PC-9 (cell line): ENCODE measurements at regions not wholly inside any gene's neighbourhood (a gene's known extent, or its start where the extent isn't known, plus 50 kb on each side); places are given as distances from the start of the nearest gene placed in this dataset.

Experiments
- BruUV-seq: library from RNA; stranded (reverse); fragments of 400-500 nt; replicated peaks from 2 replicates; lab custom pipeline; 2021; lab: Mats Ljungman, UMichigan
- CTCF ChIA-PET: fragments of 300-600 bp; sonication (Branson Sonifier 250); formaldehyde crosslinking; loops from one replicate; lab custom pipeline; 2022; ENCODE audit warnings: antibody characterized with exemption; lab: Charles Lee
- POLR2A ChIA-PET: fragments of 300-600 bp; sonication (Branson Sonifier 250); formaldehyde crosslinking; loops from one replicate; lab custom pipeline; 2022; ENCODE audit warnings: antibody characterized with exemption; ENCODE audit not compliant: unreplicated experiment; lab: Charles Lee
- DNase-seq, 2 experiments: peaks; one replicate each; pipeline versions ENCODE4 v3.0.0 to v3.0.0-alpha.2; 2015 to 2022; ENCODE audit warnings: mixed read lengths in 1 of 2
- H2AFZ ChIP-seq: fragments of 200-600 bp; sonication (generic); 2 replicates; pipeline ENCODE4 v1.8.1; 2017; ENCODE audit warnings: antibody characterized with exemption
- H3F3A ChIP-seq: fragments of 200-600 bp; sonication (generic); 2 replicates; pipeline ENCODE4 v1.8.1; 2017; ENCODE audit warnings: antibody characterized with exemption, mild to moderate bottlenecking, low read depth; ENCODE audit not compliant: insufficient read depth
- H3K27ac ChIP-seq: fragments of 200-600 bp; sonication (generic); 2 replicates; pipeline ENCODE4 v1.6.1; 2016; ENCODE audit warnings: mixed run types
- H3K27me3 ChIP-seq: fragments of 200-600 bp; sonication (generic); 2 replicates; pipeline ENCODE4 v1.6.1; 2016; ENCODE audit warnings: low read depth, mixed run types; ENCODE audit not compliant: insufficient read depth
- H3K36me3 ChIP-seq: fragments of 200-600 bp; sonication (generic); 2 replicates; pipeline ENCODE4 v1.6.1; 2016; ENCODE audit warnings: low read depth, mixed run types
- H3K4me1 ChIP-seq: fragments of 200-600 bp; sonication (generic); replicated peaks from 2 replicates; pipeline ENCODE4 v1.6.1; 2016; ENCODE audit warnings: mixed run types; ENCODE audit not compliant: insufficient read depth
- H3K4me2 ChIP-seq: fragments of 200-600 bp; sonication (generic); 2 replicates; pipeline ENCODE4 v1.6.1; 2017; ENCODE audit warnings: mixed run types
- H3K4me3 ChIP-seq: fragments of 200-600 bp; sonication (generic); 2 replicates; pipeline ENCODE4 v1.6.1; 2016; ENCODE audit warnings: mixed run types
- H3K79me2 ChIP-seq: fragments of 200-600 bp; sonication (generic); 2 replicates; pipeline ENCODE4 v1.6.1; 2017; ENCODE audit warnings: low read depth, mixed run types
- H3K9me2 ChIP-seq: fragments of 200-600 bp; sonication (generic); 2 replicates; pipeline ENCODE4 v1.8.1; 2017; ENCODE audit warnings: mild to moderate bottlenecking; ENCODE audit not compliant: insufficient read depth
- H3K9me3 ChIP-seq: fragments of 200-600 bp; sonication (generic); 2 replicates; pipeline ENCODE4 v1.8.1; 2016; ENCODE audit warnings: low read depth; ENCODE audit not compliant: insufficient read depth
- H4K20me1 ChIP-seq: fragments of 200-600 bp; sonication (generic); 2 replicates; pipeline ENCODE4 v1.8.1; 2017; ENCODE audit not compliant: insufficient read depth
- EZH2 ChIP-seq: fragments of 200-600 bp; sonication (generic); IDR thresholded peaks from 2 replicates; pipeline ENCODE4 v1.8.0; 2017; ENCODE audit warnings: antibody characterized with exemption, low read depth
- intact Hi-C: fragments of 100-400 bp; cut with micrococcal nuclease; formaldehyde crosslinking; loops from one replicate; pipeline ENCODE4 v1.10.0; 2022; ENCODE audit not compliant: unreplicated experiment
- TF ChIP-seq, protein P1 (sequence below): fragments of 200-600 bp; sonication (generic); conservative IDR thresholded peaks from 2 replicates; pipeline ENCODE4 v1.6.1; 2017; ENCODE audit warnings: mixed run types, antibody characterized with exemption, mild to moderate bottlenecking, moderate library complexity

DNA sequence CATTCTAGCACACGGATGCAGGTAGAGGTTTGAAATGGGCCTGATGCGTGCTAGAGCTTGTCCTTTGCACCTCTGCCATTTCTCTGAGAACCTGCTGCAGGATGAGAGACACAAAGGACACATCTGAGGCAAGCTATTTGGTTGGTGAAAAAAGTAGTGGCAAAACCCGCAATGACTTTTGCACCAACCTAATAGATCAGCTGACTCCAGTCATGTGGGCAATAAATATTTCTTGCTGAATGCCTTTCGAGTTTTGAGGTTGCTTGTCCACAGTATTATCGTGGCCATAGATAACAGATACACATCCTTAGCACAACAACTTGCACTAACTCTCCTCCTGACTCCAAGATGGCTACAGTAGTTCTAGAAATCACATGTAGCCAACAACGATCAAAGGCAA lies 57.8 kb upstream of the ZNF423 start:
- no peak overlapping the region for H3K27ac ChIP-seq
- POLR2A ChIA-PET: no interaction called here
- intact Hi-C loops: no loop called here
- H2AFZ ChIP-seq: no peak overlapping the region
- H3F3A ChIP-seq: no peaks in the 10 kb centered on the region
- DNase-seq: no peak
- H3K4me2 ChIP-seq: no peak overlapping the region
- BruUV-seq: no TSS peak
- no peaks in the 10 kb centered on the region for H4K20me1 ChIP-seq
- H3K36me3 ChIP-seq: no peaks in the 10 kb centered on the region
- peaks cover 67% of the 10 kb centered on the region for H3K27me3 ChIP-seq
- TF ChIP-seq EZH2: no peak
- H3K4me3 ChIP-seq: no peak overlapping the region
- CTCF ChIA-PET: no interaction called here
- no peaks in the 10 kb centered on the region for H3K4me1 ChIP-seq
- no peaks in the 10 kb centered on the region for H3K79me2 ChIP-seq
- no peaks in the 10 kb centered on the region for H3K9me3 ChIP-seq
- H3K9me2 ChIP-seq: no peaks in the 10 kb centered on the region

DNA sequence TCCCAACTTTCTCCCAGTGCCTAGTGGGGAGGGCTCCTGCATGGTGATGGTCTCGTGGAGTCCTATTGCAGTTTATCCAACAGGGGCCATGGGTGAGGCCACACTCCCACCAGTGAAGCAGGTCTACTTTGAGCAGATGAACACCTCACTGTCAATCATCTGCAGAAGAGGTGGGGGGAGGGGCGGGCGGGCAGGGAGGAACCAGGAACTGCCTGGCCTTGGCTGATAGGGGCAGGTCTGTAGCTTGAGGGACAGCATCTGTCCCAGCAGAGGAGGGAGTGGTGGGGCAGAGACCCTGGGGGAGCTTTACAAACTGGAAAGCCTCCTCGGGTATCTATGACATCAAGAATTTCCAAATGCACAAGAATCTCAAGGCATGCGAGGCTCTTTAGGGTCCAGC lies 58.7 kb upstream of the ZNF423 start:
- H3K9me3 ChIP-seq: no peaks in the 10 kb centered on the region
- intact Hi-C loops: no loop called here
- no peaks in the 10 kb centered on the region for H3K9me2 ChIP-seq
- no peak overlapping the region for H3K4me2 ChIP-seq
- no peaks in the 10 kb centered on the region for H3F3A ChIP-seq
- H3K36me3 ChIP-seq: no peaks in the 10 kb centered on the region
- BruUV-seq: no TSS peak
- no peak for DNase-seq
- ChIA-PET CTCF (no interaction called here), POLR2A (no interaction called here)
- no peaks in the 10 kb centered on the region for H3K79me2 ChIP-seq
- H2AFZ ChIP-seq: no peak overlapping the region
- H3K27me3 ChIP-seq: peaks cover 60% of the 10 kb centered on the region
- no peak overlapping the region for H3K27ac ChIP-seq
- no peaks in the 10 kb centered on the region for H3K4me1 ChIP-seq
- TF ChIP-seq EZH2: no peak
- TF ChIP-seq, protein P1, sequence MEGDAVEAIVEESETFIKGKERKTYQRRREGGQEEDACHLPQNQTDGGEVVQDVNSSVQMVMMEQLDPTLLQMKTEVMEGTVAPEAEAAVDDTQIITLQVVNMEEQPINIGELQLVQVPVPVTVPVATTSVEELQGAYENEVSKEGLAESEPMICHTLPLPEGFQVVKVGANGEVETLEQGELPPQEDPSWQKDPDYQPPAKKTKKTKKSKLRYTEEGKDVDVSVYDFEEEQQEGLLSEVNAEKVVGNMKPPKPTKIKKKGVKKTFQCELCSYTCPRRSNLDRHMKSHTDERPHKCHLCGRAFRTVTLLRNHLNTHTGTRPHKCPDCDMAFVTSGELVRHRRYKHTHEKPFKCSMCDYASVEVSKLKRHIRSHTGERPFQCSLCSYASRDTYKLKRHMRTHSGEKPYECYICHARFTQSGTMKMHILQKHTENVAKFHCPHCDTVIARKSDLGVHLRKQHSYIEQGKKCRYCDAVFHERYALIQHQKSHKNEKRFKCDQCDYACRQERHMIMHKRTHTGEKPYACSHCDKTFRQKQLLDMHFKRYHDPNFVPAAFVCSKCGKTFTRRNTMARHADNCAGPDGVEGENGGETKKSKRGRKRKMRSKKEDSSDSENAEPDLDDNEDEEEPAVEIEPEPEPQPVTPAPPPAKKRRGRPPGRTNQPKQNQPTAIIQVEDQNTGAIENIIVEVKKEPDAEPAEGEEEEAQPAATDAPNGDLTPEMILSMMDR: no peak
- H4K20me1 ChIP-seq: no peaks in the 10 kb centered on the region
- H3K4me3 ChIP-seq: no peak overlapping the region

DNA sequence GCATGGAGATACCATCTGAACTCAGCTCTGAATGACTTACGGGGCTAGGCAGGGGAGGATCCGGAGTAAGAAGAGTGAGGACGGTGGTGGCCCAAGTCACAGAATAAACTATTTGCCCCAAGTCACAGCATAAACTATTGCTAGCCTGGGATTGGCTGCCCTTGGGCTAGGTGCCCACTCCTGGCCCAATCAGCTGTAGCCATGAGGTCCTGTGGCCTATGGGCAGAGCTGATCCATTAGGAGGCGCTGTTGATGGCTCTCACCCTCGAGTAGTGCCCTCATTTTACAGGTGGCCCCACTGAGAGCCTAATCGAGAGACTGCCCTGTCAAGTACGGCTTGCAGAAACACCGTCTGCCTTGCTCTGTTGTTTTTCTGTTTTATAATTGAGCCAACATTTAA lies 62.3 kb upstream of the ZNF423 start:
- no peak for DNase-seq
- no peaks in the 10 kb centered on the region for H3K36me3 ChIP-seq
- no peaks in the 10 kb centered on the region for H3K9me2 ChIP-seq
- H3F3A ChIP-seq: no peaks in the 10 kb centered on the region
- H3K27me3 ChIP-seq: peaks cover 34% of the 10 kb centered on the region
- ChIA-PET CTCF (no interaction called here), POLR2A (no interaction called here)
- no peak overlapping the region for H2AFZ ChIP-seq
- BruUV-seq: no TSS peak
- no peaks in the 10 kb centered on the region for H4K20me1 ChIP-seq
- H3K79me2 ChIP-seq: no peaks in the 10 kb centered on the region
- no peak overlapping the region for H3K27ac ChIP-seq
- no peaks in the 10 kb centered on the region for H3K9me3 ChIP-seq
- H3K4me2 ChIP-seq: no peak overlapping the region
- intact Hi-C loops: no loop called here
- H3K4me3 ChIP-seq: no peak overlapping the region
- no peaks in the 10 kb centered on the region for H3K4me1 ChIP-seq
- TF ChIP-seq, protein P1: no peak
- TF ChIP-seq EZH2: no peak

DNA sequence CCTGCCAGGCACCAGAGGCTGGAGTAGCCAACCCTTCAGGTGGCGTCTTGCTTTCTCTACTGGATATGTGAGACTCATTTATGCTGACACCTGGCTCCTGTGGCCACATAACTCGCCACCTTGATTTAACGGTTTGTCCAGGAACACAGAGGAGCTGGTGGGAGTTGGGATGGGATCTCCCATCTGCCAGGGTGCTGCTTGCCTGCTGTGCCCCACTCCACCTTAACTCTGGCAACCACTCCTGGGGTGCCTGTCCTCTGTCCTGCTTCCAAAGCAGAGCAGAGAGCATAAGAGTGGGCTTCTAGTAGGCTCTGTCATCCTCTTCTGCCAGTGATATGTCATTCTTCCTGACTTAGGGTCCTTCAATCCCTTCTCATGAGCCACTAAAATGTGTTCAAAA lies 63.4 kb upstream of the ZNF423 start:
- no peaks in the 10 kb centered on the region for H3K4me1 ChIP-seq
- H3K27me3 ChIP-seq: peaks cover 38% of the 10 kb centered on the region
- no peaks in the 10 kb centered on the region for H4K20me1 ChIP-seq
- no peaks in the 10 kb centered on the region for H3K36me3 ChIP-seq
- POLR2A ChIA-PET: no interaction called here
- no peak overlapping the region for H3K4me3 ChIP-seq
- intact Hi-C loops: no loop called here
- no peak overlapping the region for H3K27ac ChIP-seq
- H3K9me3 ChIP-seq: no peaks in the 10 kb centered on the region
- CTCF ChIA-PET: no interaction called here
- H3K9me2 ChIP-seq: no peaks in the 10 kb centered on the region
- no peak for TF ChIP-seq EZH2
- TF ChIP-seq, protein P1: no peak
- no TSS peak for BruUV-seq
- no peak overlapping the region for H2AFZ ChIP-seq
- no peak overlapping the region for H3K4me2 ChIP-seq
- no peaks in the 10 kb centered on the region for H3F3A ChIP-seq
- no peaks in the 10 kb centered on the region for H3K79me2 ChIP-seq
- DNase-seq: no peak
